Testis (tissue), 2 donors: ENCODE measurements at regions not wholly inside any gene's neighbourhood (a gene's known extent, or its start where the extent isn't known, plus 50 kb on each side); places are given as distances from the start of the nearest gene placed in this dataset.

Source experiments
- DNase-seq: peaks from one replicate; pipeline ENCODE4 v3.0.0-alpha.2; 2019
- H3K27ac ChIP-seq, 2 donors: fragments of 200-600 bp; sonication (generic); one replicate each; pipeline ENCODE4 v1.5.1; 2019
- H3K27me3 ChIP-seq: fragments of 200-600 bp; sonication (generic); one replicate; pipeline ENCODE4 v1.5.1; 2019
- H3K36me3 ChIP-seq: fragments of 200-600 bp; sonication (generic); one replicate; pipeline ENCODE4 v1.5.1; 2017; ENCODE audit warnings: low read depth; ENCODE audit errors: missing control alignments
- H3K4me1 ChIP-seq: fragments of 200-600 bp; sonication (generic); one replicate; pipeline ENCODE4 v1.5.1; 2019
- H3K4me3 ChIP-seq, 2 donors: fragments of 200-600 bp; sonication (generic); one replicate each; pipeline ENCODE4 v1.5.1; 2017 to 2019
- H3K9me3 ChIP-seq: fragments of 200-600 bp; sonication (generic); one replicate; pipeline ENCODE4 v1.5.1; 2017
- CTCF ChIP-seq, 3 experiments: fragments of 450-650 bp in 2 of 3; fragments of 200-600 bp in 1 of 3; sonication (generic) in 1 of 3; IDR thresholded peaks; one replicate each; pipeline ENCODE4 v1.5.1; 2016 to 2019; ENCODE audit warnings: antibody characterized with exemption in 3 of 3, mild to moderate bottlenecking in 2 of 3, moderate library complexity in 1 of 3
- POLR2A ChIP-seq: fragments of 450-650 bp; IDR thresholded peaks from one replicate; pipeline ENCODE4 v1.6.1; 2017; ENCODE audit warnings: antibody characterized with exemption, mild to moderate bottlenecking, moderate library complexity
- WGBS, 2 donors: methylation state at CpG; one replicate each; pipeline ENCODE4 v1.1.5; 2018; 5-methylcytosine and 5-hydroxymethylcytosine counted together
- intact Hi-C: fragments of 100-400 bp; cut with DNase I; formaldehyde crosslinking; loops from one replicate; pipeline ENCODE4 v1.15.1; 2023; ENCODE audit warnings: low total_unique reads

GRCh38 chr2:15779381-15780041 is 160.8 kb upstream of the MYCN start:
- H3K4me1 ChIP-seq: no peaks in the 10 kb centered on the region
- no peak overlapping the region for H3K27ac ChIP-seq
- no peak for DNase-seq
- no peak overlapping the region for H3K4me3 ChIP-seq
- H3K27me3 ChIP-seq: no peaks in the 10 kb centered on the region
- H3K36me3 ChIP-seq: no peaks in the 10 kb centered on the region
- H3K9me3 ChIP-seq: no peaks in the 10 kb centered on the region
- intact Hi-C loops: no loop called here
- whole genome bisulfite sequencing, 2 donors: 83 to 93% methylated on average over 7 of the region's 7 CpGs
- TF ChIP-seq POLR2A: no peak
- no peak for TF ChIP-seq CTCF (IDR thresholded peaks at IDR 0.05)

GRCh38 chr2:15780234-15780633 is 160.1 kb upstream of the MYCN start:
- Histone ChIP-seq H3K36me3 (no peaks in the 10 kb centered on the region), H3K27me3 (no peaks in the 10 kb centered on the region), H3K4me3 (no peak overlapping the region), H3K4me1 (no peaks in the 10 kb centered on the region), H3K9me3 (no peaks in the 10 kb centered on the region), H3K27ac (no peak overlapping the region)
- DNase-seq: no peak
- TF ChIP-seq POLR2A (no peak), CTCF (IDR thresholded peaks at IDR 0.05) (no peak)
- intact Hi-C loops: no loop called here
- 68 to 82% methylated on average over 7 of the region's 7 CpGs for WGBS, 2 donors

GRCh38 chr2:15780912-15781574 is 159.3 kb upstream of the MYCN start:
- no peak overlapping the region for H3K4me3 ChIP-seq
- no peaks in the 10 kb centered on the region for H3K9me3 ChIP-seq
- 78 to 79% methylated on average over 8 to 9 of the region's 9 CpGs for WGBS, 2 donors
- TF ChIP-seq CTCF (IDR thresholded peaks at IDR 0.05) (no peak), POLR2A (no peak)
- H3K36me3 ChIP-seq: no peaks in the 10 kb centered on the region
- H3K27me3 ChIP-seq: no peaks in the 10 kb centered on the region
- no peaks in the 10 kb centered on the region for H3K4me1 ChIP-seq
- DNase-seq: no peak
- H3K27ac ChIP-seq: no peak overlapping the region
- intact Hi-C loops: no loop called here

GRCh38 chr2:15782009-15782751 is 158.2 kb upstream of the MYCN start:
- no peak for DNase-seq
- intact Hi-C loops: no loop called here
- TF ChIP-seq POLR2A: no peak
- no peak for TF ChIP-seq CTCF (IDR thresholded peaks at IDR 0.05)

More at GRCh38 chr2:15782009-15782751, 158.2 kb upstream of the MYCN start:
- H3K36me3 ChIP-seq: no peaks in the 10 kb centered on the region
- no peaks in the 10 kb centered on the region for H3K27me3 ChIP-seq
- H3K9me3 ChIP-seq: no peaks in the 10 kb centered on the region
- no peak overlapping the region for H3K4me3 ChIP-seq
- no peaks in the 10 kb centered on the region for H3K4me1 ChIP-seq
- no peak overlapping the region for H3K27ac ChIP-seq
- 73 to 76% methylated on average over 13 to 16 of the region's 16 CpGs for WGBS, 2 donors
